GM23338 (cell line): ENCODE measurements at regions not wholly inside any gene's neighbourhood (a gene's known extent, or its start where the extent isn't known, plus 50 kb on each side); places are given as distances from the start of the nearest gene placed in this dataset.

ENCODE experiments used
- ATAC-seq: fragments of 200-7000 bp; cut with Tn5 transposase; 3 replicates; pipeline ENCODE4 v1.9.1; 2020
- DNase-seq: peaks from one replicate; pipeline ENCODE4 v3.0.0-alpha.2; 2015; ENCODE audit warnings: low spot score
- H2AFZ ChIP-seq: fragments of 200-600 bp; sonication (generic); 2 replicates; pipeline ENCODE4 v1.8.0; 2016; ENCODE audit warnings: antibody characterized with exemption, mild to moderate bottlenecking, moderate library complexity
- H3F3A ChIP-seq: fragments of 200-600 bp; sonication (generic); replicated peaks from 2 replicates; pipeline ENCODE4 v1.8.0; 2017; ENCODE audit warnings: antibody characterized with exemption, mixed run types, low read depth
- H3K27ac ChIP-seq: fragments of 200-600 bp; sonication (generic); 2 replicates; pipeline ENCODE4 v1.6.1; 2016; ENCODE audit warnings: low read depth
- H3K27me3 ChIP-seq: fragments of 200-600 bp; sonication (generic); 2 replicates; pipeline ENCODE4 v1.8.0; 2016; ENCODE audit warnings: mild to moderate bottlenecking, mixed run types, moderate library complexity; ENCODE audit not compliant: insufficient read depth
- H3K36me3 ChIP-seq: fragments of 200-600 bp; sonication (generic); 2 replicates; pipeline ENCODE4 v1.8.0; 2016; ENCODE audit warnings: mild to moderate bottlenecking; ENCODE audit not compliant: insufficient read depth
- H3K4me1 ChIP-seq: fragments of 200-600 bp; sonication (generic); 2 replicates; pipeline ENCODE4 v1.8.0; 2016; ENCODE audit warnings: mild to moderate bottlenecking, moderate library complexity; ENCODE audit not compliant: insufficient read depth
- H3K4me2 ChIP-seq: fragments of 200-600 bp; sonication (generic); 2 replicates; pipeline ENCODE4 v1.7.1; 2017; ENCODE audit warnings: mixed run types
- H3K4me3 ChIP-seq: fragments of 200-600 bp; sonication (generic); 2 replicates; pipeline ENCODE4 v1.6.1; 2016; ENCODE audit warnings: mixed run types
- H3K79me2 ChIP-seq: fragments of 200-600 bp; sonication (generic); replicated peaks from 2 replicates; pipeline ENCODE4 v1.8.0; 2017; ENCODE audit warnings: mild to moderate bottlenecking; ENCODE audit not compliant: insufficient read depth
- H3K9me2 ChIP-seq: fragments of 200-600 bp; sonication (generic); 2 replicates; pipeline ENCODE4 v1.8.0; 2017; ENCODE audit not compliant: insufficient read depth
- H4K20me1 ChIP-seq: fragments of 200-600 bp; sonication (generic); replicated peaks from 2 replicates; pipeline ENCODE4 v1.8.0; 2017; ENCODE audit warnings: mild to moderate bottlenecking; ENCODE audit not compliant: insufficient read depth
- H3K27ac Mint-ChIP-seq: 2 replicates; pipeline ENCODE4 v1.8.0; 2020; ENCODE audit warnings: inconsistent platforms, mild to moderate bottlenecking, moderate library complexity, mixed read lengths
- H3K27me3 Mint-ChIP-seq: 3 replicates; pipeline ENCODE4 v1.8.0; 2022; ENCODE audit warnings: low read depth, mild to moderate bottlenecking, moderate library complexity, mixed read lengths, inconsistent platforms; ENCODE audit not compliant: insufficient read depth, poor library complexity
- H3K36me3 Mint-ChIP-seq: 3 replicates; pipeline ENCODE4 v1.8.0; 2021; ENCODE audit warnings: low read depth, mild to moderate bottlenecking, inconsistent platforms, moderate library complexity, mixed read lengths
- H3K4me1 Mint-ChIP-seq: 3 replicates; pipeline ENCODE4 v1.8.0; 2020; ENCODE audit warnings: mild to moderate bottlenecking, inconsistent platforms, mixed read lengths
- H3K4me3 Mint-ChIP-seq: 3 replicates; pipeline ENCODE4 v1.8.0; 2021; ENCODE audit warnings: moderate library complexity, mild to moderate bottlenecking, inconsistent platforms, mixed read lengths
- H3K9me3 Mint-ChIP-seq: 3 replicates; pipeline ENCODE4 v1.8.0; 2020; ENCODE audit warnings: moderate library complexity, mild to moderate bottlenecking, inconsistent platforms, mixed read lengths
- CREB1 ChIP-seq: fragments of 250-450 bp; sonication (Bioruptor Pico); IDR thresholded peaks from 2 replicates; pipeline ENCODE4 v1.5.0; 2020; ENCODE audit warnings: low read depth, mild to moderate bottlenecking, moderate library complexity
- EZH2 ChIP-seq: fragments of 200-600 bp; sonication (generic); IDR thresholded peaks from one replicate; pipeline ENCODE4 v1.8.0; 2017; ENCODE audit warnings: antibody characterized with exemption, mild to moderate bottlenecking, low read depth; ENCODE audit not compliant: unreplicated experiment
- EZH2phosphoT487 ChIP-seq: fragments of 200-600 bp; sonication (generic); IDR thresholded peaks from one replicate; pipeline ENCODE4 v1.8.1; 2018; ENCODE audit warnings: antibody characterized with exemption; ENCODE audit not compliant: unreplicated experiment
- JUNB ChIP-seq: IDR thresholded peaks from one replicate; pipeline ENCODE4 v1.6.1; 2016; ENCODE audit warnings: antibody characterized with exemption; ENCODE audit not compliant: unreplicated experiment
- NANOG ChIP-seq: IDR thresholded peaks from 2 replicates; pipeline ENCODE4 v1.6.1; 2016; ENCODE audit warnings: antibody characterized with exemption, borderline replicate concordance
- POLR2AphosphoS5 ChIP-seq: IDR thresholded peaks from 2 replicates; pipeline ENCODE4 v1.6.1; 2016; ENCODE audit warnings: antibody characterized with exemption, low read depth
- STAT1 ChIP-seq: IDR thresholded peaks from one replicate; pipeline ENCODE4 v1.6.1; 2016; ENCODE audit warnings: antibody characterized with exemption; ENCODE audit not compliant: unreplicated experiment
- ZNF114 ChIP-seq: fragments of 250-450 bp; sonication (Bioruptor Pico); IDR thresholded peaks from 2 replicates; pipeline ENCODE4 v1.5.0; 2020; ENCODE audit warnings: mild to moderate bottlenecking, moderate library complexity
- ZNF331 ChIP-seq: fragments of 250-450 bp; sonication (Bioruptor Pico); IDR thresholded peaks from 2 replicates; pipeline ENCODE4 v1.5.0; 2020; ENCODE audit warnings: low read depth, mild to moderate bottlenecking, moderate library complexity
- TF ChIP-seq, protein P1 (sequence below): IDR thresholded peaks from one replicate; pipeline ENCODE4 v1.6.1; 2018; ENCODE audit warnings: antibody characterized with exemption; ENCODE audit not compliant: unreplicated experiment
- TF ChIP-seq, protein P2 (sequence below): fragments of 250-450 bp; sonication (Bioruptor Pico); IDR thresholded peaks from 2 replicates; pipeline ENCODE4 v1.5.0; 2020; ENCODE audit warnings: mild to moderate bottlenecking, moderate library complexity

DNA sequence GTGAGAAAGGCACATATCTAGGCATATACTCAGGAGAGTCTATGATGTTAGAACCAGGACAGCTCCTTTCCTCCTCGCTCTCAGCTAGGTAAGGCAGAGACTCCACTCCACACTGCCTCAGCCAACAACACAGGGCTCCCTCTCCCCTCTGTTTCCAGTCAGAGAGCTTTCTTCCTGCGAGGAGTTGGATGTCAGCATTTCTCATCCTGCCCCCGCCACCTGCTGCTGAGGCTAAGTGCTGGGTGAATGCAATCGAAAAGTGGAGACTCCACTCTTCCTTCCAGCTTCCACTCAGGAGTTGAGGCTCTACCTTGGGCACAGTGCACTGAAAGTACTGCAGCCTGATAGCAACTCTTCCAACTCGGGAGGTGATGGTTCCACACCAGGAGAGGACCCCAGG is 177.2 kb upstream of the RAB6C start:
- Histone ChIP-seq H3K4me3 (no peak overlapping the region), H3K9me2 (no peaks in the 10 kb centered on the region), H3K4me1 (peaks cover 29% of the 10 kb centered on the region), H3K4me2 (peak overlapping the region; percentile 52; the same call in 1 of the 2 replicates), H3K27ac (no peak overlapping the region), H4K20me1 (no peaks in the 10 kb centered on the region), H3K36me3 (no peaks in the 10 kb centered on the region), H3K27me3 (no peaks in the 10 kb centered on the region), H3F3A (no peaks in the 10 kb centered on the region), H2AFZ (peak overlapping the region; percentile 52; the same call in 1 of the 2 replicates), H3K79me2 (no peaks in the 10 kb centered on the region)
- no peak for TF ChIP-seq CREB1 (CRISPR knock-in tag)
- no peak for TF ChIP-seq EZH2
- TF ChIP-seq EZH2phosphoT487, result no peak
- no peak for TF ChIP-seq POLR2AphosphoS5
- no peak for TF ChIP-seq JUNB
- peak overlapping the region; percentile 56; the same call in 1 of the 2 replicates for H3K27ac Mint-ChIP-seq
- ATAC-seq (peak; percentile 39), DNase-seq (peak; percentile 17)
- H3K9me3 Mint-ChIP-seq, result no peaks in the 10 kb centered on the region
- H3K4me3 Mint-ChIP-seq, result no peak overlapping the region; the same call in 2 of the 3 replicates
- H3K36me3 Mint-ChIP-seq, result no peaks in the 10 kb centered on the region; the same call in 2 of the 3 replicates
- H3K4me1 Mint-ChIP-seq, result peaks cover 40% of the 10 kb centered on the region
- H3K27me3 Mint-ChIP-seq, result peaks cover 11% of the 10 kb centered on the region

DNA sequence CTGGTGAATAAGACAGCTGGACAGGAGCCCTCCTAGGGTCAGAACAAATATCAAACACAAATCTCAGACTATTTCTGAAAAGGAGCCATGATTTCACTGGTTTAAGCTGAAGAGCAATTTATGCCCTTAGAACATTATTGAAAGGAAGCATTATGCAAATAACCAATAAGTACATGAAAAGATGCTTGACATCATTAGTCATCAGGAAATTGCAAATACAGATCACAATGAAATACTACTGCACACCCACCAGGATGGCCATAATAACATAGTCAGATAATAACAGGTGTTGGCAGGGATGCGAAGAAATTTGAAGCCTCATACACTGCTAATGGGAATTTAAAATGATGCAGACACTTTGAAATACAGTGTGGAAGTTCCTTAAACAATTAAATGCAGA is 176.4 kb upstream of the RAB6C start:
- H3K36me3 Mint-ChIP-seq, result no peaks in the 10 kb centered on the region; the same call in 2 of the 3 replicates
- H3K9me3 Mint-ChIP-seq, result no peaks in the 10 kb centered on the region
- H3K4me2 ChIP-seq, result peak overlapping the region; percentile 52; the same call in 1 of the 2 replicates
- H3K27me3 ChIP-seq, result no peaks in the 10 kb centered on the region
- no peaks in the 10 kb centered on the region for H3F3A ChIP-seq
- H3K4me1 ChIP-seq, result peaks cover 29% of the 10 kb centered on the region
- ATAC-seq (no peak), DNase-seq (no peak)
- H2AFZ ChIP-seq, result no peak overlapping the region
- H3K9me2 ChIP-seq, result no peaks in the 10 kb centered on the region
- H3K4me1 Mint-ChIP-seq, result peaks cover 45% of the 10 kb centered on the region
- H3K27ac ChIP-seq, result no peak overlapping the region
- H3K4me3 Mint-ChIP-seq, result no peak overlapping the region
- H3K27me3 Mint-ChIP-seq, result peaks cover 11% of the 10 kb centered on the region
- no peak overlapping the region for H3K27ac Mint-ChIP-seq
- no peaks in the 10 kb centered on the region for H3K36me3 ChIP-seq
- no peaks in the 10 kb centered on the region for H4K20me1 ChIP-seq
- no peaks in the 10 kb centered on the region for H3K79me2 ChIP-seq
- H3K4me3 ChIP-seq, result no peak overlapping the region
- TF ChIP-seq, protein P1, sequence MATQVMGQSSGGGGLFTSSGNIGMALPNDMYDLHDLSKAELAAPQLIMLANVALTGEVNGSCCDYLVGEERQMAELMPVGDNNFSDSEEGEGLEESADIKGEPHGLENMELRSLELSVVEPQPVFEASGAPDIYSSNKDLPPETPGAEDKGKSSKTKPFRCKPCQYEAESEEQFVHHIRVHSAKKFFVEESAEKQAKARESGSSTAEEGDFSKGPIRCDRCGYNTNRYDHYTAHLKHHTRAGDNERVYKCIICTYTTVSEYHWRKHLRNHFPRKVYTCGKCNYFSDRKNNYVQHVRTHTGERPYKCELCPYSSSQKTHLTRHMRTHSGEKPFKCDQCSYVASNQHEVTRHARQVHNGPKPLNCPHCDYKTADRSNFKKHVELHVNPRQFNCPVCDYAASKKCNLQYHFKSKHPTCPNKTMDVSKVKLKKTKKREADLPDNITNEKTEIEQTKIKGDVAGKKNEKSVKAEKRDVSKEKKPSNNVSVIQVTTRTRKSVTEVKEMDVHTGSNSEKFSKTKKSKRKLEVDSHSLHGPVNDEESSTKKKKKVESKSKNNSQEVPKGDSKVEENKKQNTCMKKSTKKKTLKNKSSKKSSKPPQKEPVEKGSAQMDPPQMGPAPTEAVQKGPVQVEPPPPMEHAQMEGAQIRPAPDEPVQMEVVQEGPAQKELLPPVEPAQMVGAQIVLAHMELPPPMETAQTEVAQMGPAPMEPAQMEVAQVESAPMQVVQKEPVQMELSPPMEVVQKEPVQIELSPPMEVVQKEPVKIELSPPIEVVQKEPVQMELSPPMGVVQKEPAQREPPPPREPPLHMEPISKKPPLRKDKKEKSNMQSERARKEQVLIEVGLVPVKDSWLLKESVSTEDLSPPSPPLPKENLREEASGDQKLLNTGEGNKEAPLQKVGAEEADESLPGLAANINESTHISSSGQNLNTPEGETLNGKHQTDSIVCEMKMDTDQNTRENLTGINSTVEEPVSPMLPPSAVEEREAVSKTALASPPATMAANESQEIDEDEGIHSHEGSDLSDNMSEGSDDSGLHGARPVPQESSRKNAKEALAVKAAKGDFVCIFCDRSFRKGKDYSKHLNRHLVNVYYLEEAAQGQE, result no peak
- TF ChIP-seq JUNB (no peak), ZNF114 (CRISPR knock-in tag) (no peak), POLR2AphosphoS5 (no peak), STAT1 (no peak), NANOG (no peak), CREB1 (CRISPR knock-in tag) (no peak), EZH2phosphoT487 (no peak), ZNF331 (CRISPR knock-in tag) (no peak), EZH2 (no peak)
- TF ChIP-seq, protein P2, sequence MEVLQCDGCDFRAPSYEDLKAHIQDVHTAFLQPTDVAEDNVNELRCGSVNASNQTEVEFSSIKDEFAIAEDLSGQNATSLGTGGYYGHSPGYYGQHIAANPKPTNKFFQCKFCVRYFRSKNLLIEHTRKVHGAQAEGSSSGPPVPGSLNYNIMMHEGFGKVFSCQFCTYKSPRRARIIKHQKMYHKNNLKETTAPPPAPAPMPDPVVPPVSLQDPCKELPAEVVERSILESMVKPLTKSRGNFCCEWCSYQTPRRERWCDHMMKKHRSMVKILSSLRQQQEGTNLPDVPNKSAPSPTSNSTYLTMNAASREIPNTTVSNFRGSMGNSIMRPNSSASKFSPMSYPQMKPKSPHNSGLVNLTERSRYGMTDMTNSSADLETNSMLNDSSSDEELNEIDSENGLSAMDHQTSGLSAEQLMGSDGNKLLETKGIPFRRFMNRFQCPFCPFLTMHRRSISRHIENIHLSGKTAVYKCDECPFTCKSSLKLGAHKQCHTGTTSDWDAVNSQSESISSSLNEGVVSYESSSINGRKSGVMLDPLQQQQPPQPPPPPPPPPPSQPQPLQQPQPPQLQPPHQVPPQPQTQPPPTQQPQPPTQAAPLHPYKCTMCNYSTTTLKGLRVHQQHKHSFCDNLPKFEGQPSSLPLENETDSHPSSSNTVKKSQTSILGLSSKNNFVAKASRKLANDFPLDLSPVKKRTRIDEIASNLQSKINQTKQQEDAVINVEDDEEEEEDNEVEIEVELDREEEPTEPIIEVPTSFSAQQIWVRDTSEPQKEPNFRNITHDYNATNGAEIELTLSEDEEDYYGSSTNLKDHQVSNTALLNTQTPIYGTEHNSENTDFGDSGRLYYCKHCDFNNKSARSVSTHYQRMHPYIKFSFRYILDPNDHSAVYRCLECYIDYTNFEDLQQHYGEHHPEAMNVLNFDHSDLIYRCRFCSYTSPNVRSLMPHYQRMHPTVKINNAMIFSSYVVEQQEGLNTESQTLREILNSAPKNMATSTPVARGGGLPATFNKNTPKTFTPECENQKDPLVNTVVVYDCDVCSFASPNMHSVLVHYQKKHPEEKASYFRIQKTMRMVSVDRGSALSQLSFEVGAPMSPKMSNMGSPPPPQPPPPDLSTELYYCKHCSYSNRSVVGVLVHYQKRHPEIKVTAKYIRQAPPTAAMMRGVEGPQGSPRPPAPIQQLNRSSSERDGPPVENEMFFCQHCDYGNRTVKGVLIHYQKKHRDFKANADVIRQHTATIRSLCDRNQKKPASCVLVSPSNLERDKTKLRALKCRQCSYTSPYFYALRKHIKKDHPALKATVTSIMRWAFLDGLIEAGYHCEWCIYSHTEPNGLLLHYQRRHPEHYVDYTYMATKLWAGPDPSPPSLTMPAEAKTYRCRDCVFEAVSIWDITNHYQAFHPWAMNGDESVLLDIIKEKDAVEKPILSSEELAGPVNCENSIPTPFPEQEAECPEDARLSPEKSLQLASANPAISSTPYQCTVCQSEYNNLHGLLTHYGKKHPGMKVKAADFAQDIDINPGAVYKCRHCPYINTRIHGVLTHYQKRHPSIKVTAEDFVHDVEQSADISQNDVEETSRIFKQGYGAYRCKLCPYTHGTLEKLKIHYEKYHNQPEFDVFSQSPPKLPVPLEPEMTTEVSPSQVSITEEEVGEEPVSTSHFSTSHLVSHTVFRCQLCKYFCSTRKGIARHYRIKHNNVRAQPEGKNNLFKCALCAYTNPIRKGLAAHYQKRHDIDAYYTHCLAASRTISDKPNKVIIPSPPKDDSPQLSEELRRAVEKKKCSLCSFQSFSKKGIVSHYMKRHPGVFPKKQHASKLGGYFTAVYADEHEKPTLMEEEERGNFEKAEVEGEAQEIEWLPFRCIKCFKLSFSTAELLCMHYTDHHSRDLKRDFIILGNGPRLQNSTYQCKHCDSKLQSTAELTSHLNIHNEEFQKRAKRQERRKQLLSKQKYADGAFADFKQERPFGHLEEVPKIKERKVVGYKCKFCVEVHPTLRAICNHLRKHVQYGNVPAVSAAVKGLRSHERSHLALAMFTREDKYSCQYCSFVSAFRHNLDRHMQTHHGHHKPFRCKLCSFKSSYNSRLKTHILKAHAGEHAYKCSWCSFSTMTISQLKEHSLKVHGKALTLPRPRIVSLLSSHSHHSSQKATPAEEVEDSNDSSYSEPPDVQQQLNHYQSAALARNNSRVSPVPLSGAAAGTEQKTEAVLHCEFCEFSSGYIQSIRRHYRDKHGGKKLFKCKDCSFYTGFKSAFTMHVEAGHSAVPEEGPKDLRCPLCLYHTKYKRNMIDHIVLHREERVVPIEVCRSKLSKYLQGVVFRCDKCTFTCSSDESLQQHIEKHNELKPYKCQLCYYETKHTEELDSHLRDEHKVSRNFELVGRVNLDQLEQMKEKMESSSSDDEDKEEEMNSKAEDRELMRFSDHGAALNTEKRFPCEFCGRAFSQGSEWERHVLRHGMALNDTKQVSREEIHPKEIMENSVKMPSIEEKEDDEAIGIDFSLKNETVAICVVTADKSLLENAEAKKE, result no peak
